Activated CD4-positive, alpha-beta T cell treated with anti-CD3 and anti-CD28 coated beads, Interleukin-2, amount 10 ng/mL, durations not matched to agents 7 days and 5 days (primary cell): ENCODE measurements at regions not wholly inside any gene's neighbourhood (a gene's known extent, or its start where the extent isn't known, plus 50 kb on each side); places are given as distances from the start of the nearest gene placed in this dataset.
"Not testable (repeated sequence)": the region's sequence is repeated elsewhere in the genome, so short reads cannot be mapped to it uniquely, and the experiment has no call there.

ENCODE experiments used
- CTCF ChIA-PET: fragments of 350-600 bp; sonication (Branson Sonifier 250); formaldehyde crosslinking; loops from one replicate; lab custom pipeline; 2021; ENCODE audit warnings: antibody characterized with exemption; lab: Charles Lee
- POLR2A ChIA-PET: fragments of 350-600 bp; sonication (Branson Sonifier 250); formaldehyde crosslinking; loops from one replicate; lab custom pipeline; 2021; ENCODE audit warnings: antibody characterized with exemption; lab: Charles Lee
- DNase-seq: peaks from one replicate; pipeline ENCODE4 v3.0.0-alpha.2; 2020
- H3K27ac Mint-ChIP-seq: one replicate; pipeline ENCODE4 v1.8.0; 2021; ENCODE audit warnings: mild to moderate bottlenecking, moderate library complexity, mixed read lengths
- H3K27me3 Mint-ChIP-seq: one replicate; pipeline ENCODE4 v1.8.0; 2021; ENCODE audit warnings: mixed read lengths
- H3K36me3 Mint-ChIP-seq: one replicate; pipeline ENCODE4 v1.8.0; 2021; ENCODE audit warnings: low read depth, mixed read lengths
- H3K4me1 Mint-ChIP-seq: one replicate; pipeline ENCODE4 v1.8.0; 2021; ENCODE audit warnings: mixed read lengths
- H3K4me3 Mint-ChIP-seq: one replicate; pipeline ENCODE4 v1.8.0; 2021; ENCODE audit warnings: mild to moderate bottlenecking, moderate library complexity, mixed read lengths
- H3K9me3 Mint-ChIP-seq: one replicate; pipeline ENCODE4 v1.8.0; 2021; ENCODE audit warnings: mixed read lengths

DNA sequence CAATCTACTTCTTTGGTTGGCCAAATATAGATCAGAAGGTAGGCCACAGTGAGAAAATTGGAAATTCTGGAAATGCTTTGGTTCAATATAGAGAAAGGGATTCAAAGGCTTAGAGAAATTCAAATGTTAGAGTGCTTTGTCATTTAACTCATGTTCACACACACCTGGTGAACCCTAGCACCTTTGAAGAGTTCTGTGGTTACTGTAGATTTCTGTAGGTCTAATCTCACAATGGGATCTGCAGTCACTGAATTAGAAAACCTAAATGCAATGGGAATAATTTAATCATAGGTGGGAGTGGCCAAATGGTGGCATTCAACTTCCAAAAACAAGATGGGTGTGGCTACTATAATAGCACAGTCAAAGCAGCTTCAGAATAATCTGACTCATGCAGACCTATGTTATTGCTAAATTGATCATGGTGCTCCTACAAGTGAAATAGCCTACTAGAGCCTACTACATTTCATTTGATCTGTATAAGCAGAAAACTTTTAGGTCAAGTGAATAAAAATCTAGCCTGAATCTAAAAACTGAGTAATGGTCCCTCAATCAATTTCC lies 1152.9 kb downstream of the PCDH9 start:
- CTCF ChIA-PET = no interaction called here
- Mint-ChIP-seq H3K9me3 (no peaks in the 10 kb centered on the region), H3K27me3 (no peaks in the 10 kb centered on the region)

DNA sequence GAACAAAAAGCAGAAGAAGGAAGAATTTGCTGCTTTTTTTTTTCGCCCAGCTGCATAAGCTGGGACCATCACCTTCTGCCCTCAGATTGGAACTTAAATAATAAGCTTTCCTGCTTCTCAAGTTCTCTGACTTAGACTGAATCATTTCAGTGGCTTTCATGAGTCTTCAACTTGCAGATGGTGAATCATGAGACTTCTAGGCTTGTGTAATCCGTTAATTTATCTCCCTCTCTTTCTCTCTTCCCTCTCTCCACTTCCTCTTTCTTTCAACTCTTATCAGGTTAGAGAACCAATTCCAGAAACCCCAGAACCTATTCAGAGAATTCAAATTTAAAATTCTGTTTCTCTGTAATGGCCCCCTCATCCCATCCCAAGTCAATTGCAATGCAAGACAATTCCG lies 1153.7 kb downstream of the PCDH9 start:
- Mint-ChIP-seq H3K27ac (no peak overlapping the region), H3K4me3 (no peak overlapping the region), H3K9me3 (no peaks in the 10 kb centered on the region), H3K4me1 (no peaks in the 10 kb centered on the region), H3K36me3 (no peaks in the 10 kb centered on the region), H3K27me3 (no peaks in the 10 kb centered on the region)
- no peak for DNase-seq
- ChIA-PET CTCF (no interaction called here), POLR2A (no interaction called here)

More for the DNA sequence above, 1152.9 kb downstream of the PCDH9 start:
- no peak overlapping the region for H3K27ac Mint-ChIP-seq
- no peaks in the 10 kb centered on the region for H3K4me1 Mint-ChIP-seq
- no peak overlapping the region for H3K4me3 Mint-ChIP-seq
- no peak for DNase-seq
- POLR2A ChIA-PET = no interaction called here
- no peaks in the 10 kb centered on the region for H3K36me3 Mint-ChIP-seq

DNA sequence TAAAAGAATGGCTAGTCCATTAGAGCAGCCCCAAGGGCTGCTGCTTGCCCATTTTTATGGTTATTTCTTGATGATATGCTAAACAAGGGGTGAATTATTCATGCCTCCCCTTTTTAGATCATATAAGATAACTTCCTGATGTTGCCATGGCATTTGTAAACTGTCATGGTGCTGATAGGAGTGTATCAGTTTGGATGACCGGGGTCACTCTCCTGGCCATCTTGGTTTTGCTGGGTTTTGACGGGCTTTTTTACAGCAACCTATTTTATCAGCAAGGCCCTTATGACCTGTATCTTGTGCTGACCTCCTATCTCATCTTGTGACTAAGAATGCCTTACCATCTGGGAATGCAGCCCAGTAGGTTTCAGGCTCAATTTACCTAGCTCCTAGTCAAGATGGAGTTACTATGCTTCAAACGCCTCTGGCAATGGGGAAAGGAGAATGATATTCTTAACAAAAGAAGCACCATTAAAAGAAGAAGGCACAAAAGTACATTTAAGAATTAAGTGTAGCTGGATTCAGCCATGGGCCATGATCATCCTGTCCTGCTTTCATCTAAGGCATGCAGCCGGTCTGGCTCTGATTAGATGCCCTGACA lies 1156.0 kb downstream of the PCDH9 start:
- ChIA-PET POLR2A (no interaction called here), CTCF (no interaction called here)
- H3K27me3 Mint-ChIP-seq = no peaks in the 10 kb centered on the region
- H3K4me3 Mint-ChIP-seq = no peak overlapping the region
- no peaks in the 10 kb centered on the region for H3K9me3 Mint-ChIP-seq
- no peak for DNase-seq
- H3K36me3 Mint-ChIP-seq = no peaks in the 10 kb centered on the region
- H3K27ac Mint-ChIP-seq = no peak overlapping the region
- H3K4me1 Mint-ChIP-seq = no peaks in the 10 kb centered on the region

DNA sequence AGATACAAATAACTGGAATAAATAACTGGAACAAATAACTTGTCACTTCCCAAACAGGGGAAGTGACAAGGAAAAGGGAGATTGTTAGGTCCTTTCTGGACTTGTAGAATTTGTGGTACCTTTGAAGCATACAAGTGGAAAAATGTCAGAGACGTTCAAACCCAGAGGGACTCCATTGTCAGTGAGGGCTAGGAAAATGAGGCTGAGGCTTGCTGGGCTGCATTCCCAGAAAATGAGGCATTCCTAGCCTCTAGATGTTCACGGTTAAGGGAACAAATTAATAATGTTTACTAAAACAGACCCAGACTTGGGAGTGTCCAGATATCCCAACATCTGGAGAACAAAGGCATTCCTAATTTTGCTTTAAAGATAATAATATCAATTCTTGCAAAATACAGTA lies 1158.0 kb downstream of the PCDH9 start:
- H3K9me3 Mint-ChIP-seq, POLR2A ChIA-PET, H3K27me3 Mint-ChIP-seq: not testable (repeated sequence)

DNA sequence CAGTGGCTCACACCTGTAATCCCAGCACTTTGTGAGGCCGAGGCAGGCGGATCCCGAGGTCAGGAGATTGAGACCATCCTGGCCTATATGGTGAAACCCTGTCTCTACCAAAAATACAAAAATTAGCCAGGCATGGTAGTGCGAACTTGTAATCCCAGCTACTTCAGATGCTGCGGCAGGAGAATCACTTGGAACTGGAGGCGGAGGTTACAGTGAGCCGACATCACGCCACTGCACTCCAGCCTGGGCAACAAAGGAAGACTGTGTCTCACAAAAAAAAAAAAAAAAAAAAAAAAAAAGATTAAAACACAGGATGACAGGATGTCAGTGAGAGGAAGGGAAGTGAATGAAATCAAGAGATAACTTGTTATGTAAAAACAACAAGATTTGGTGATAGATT lies 1158.5 kb downstream of the PCDH9 start:
- Mint-ChIP-seq H3K36me3 (no peaks in the 10 kb centered on the region), H3K4me3 (no peak overlapping the region), H3K27me3 (no peaks in the 10 kb centered on the region), H3K9me3 (no peaks in the 10 kb centered on the region), H3K4me1 (no peaks in the 10 kb centered on the region), H3K27ac (no peak overlapping the region)
- DNase-seq = no peak
- ChIA-PET POLR2A (no interaction called here), CTCF (no interaction called here)

More for the DNA sequence above, 1158.0 kb downstream of the PCDH9 start:
- H3K4me3 Mint-ChIP-seq, H3K36me3 Mint-ChIP-seq, DNase-seq, CTCF ChIA-PET, H3K27ac Mint-ChIP-seq, H3K4me1 Mint-ChIP-seq: not testable (repeated sequence)

DNA sequence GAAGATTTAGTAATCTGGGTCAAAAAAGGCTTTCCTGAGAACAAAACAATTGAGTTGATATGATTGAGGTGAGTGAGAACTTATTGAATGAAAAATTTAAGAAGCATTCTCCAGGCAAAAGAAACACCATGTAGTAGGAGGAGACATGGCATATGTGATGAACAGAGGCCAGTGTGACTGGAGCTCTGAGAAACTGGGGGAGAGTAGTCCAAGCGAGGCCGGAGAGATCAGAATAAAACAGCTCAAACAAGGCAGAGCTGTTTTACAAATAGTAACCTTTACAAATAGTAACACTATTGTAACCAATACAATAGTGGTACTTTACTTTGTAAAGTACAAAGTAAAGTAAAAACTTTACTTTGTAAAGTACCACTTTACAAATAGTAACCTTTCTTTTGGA lies 1159.1 kb downstream of the PCDH9 start:
- no peak for DNase-seq
- Mint-ChIP-seq H3K27ac (no peak overlapping the region), H3K4me3 (no peak overlapping the region), H3K36me3 (no peaks in the 10 kb centered on the region), H3K4me1 (no peaks in the 10 kb centered on the region), H3K27me3 (no peaks in the 10 kb centered on the region), H3K9me3 (no peaks in the 10 kb centered on the region)
- ChIA-PET POLR2A (no interaction called here), CTCF (no interaction called here)

DNA sequence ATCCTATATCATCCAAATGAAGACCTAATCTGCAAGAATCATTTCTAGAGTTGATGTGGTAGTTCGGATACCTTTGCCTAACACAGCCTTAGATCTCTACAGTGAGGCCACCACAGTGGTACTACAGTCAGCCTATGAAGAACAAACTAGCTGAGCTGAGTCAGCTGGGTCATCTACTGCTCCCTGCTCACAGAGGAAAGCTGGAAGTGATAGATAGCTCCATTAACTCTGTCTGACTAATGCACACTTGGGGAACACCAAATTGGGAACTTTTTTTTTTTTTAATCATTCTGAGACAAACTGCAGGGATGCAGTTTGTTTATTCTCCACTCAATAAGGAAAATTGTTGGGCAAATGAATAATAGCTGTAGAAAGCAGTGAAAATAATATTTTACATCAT lies 1160.6 kb downstream of the PCDH9 start:
- Mint-ChIP-seq H3K4me3 (no peak overlapping the region), H3K36me3 (no peaks in the 10 kb centered on the region), H3K9me3 (no peaks in the 10 kb centered on the region), H3K27me3 (no peaks in the 10 kb centered on the region), H3K27ac (no peak overlapping the region), H3K4me1 (no peaks in the 10 kb centered on the region)
- no peak for DNase-seq
- POLR2A ChIA-PET = interaction anchor here (0.7 kb wide), 1 partner anchor 266 kb away, joined by 8 read pairs; no protein-coding TSS in a partner anchor
- CTCF ChIA-PET = interaction anchor here (0.7 kb wide), 1 partner anchor 9 kb away, joined by 3 read pairs; no protein-coding TSS in a partner anchor

DNA sequence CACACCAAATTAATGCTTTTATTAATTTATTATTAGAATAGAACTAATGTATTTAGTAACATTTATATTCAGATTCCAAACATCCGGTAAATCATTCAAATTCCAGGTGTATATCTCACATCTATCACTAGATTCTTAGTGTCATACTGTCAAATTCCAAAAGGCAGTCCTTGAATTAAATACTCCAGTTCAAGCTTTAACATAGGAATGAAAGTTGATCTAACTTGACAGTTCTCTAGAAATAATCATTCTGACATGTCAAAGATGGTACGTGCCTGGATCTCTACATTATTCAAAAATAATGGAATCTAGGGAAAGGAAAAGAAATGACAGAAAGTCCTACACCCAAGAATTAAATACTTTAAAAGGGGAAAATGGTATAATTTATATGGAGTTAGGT lies 1161.5 kb downstream of the PCDH9 start:
- no peak for DNase-seq
- Mint-ChIP-seq H3K4me1 (no peaks in the 10 kb centered on the region), H3K27ac (no peak overlapping the region), H3K27me3 (no peaks in the 10 kb centered on the region), H3K36me3 (no peaks in the 10 kb centered on the region), H3K4me3 (no peak overlapping the region), H3K9me3 (no peaks in the 10 kb centered on the region)
- ChIA-PET CTCF (no interaction called here), POLR2A (no interaction called here)

DNA sequence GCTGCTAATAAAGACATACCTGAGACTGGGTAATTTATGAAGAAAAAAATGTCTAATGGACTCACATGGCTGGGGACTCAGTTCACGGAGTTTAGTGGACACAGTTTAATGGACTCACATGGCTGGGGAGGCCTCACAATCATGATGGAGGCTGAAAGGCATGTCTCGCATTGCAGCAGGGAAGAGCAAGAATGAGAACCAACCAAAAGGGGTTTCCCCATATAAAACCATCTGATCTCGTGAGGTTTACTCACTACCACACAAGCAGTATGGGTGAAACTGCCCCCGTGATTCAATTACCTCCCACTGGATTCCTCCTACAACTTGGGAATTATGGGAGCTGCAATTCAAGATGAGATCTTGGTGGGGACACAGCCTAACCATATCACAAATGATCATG lies 1181.2 kb downstream of the PCDH9 start:
- Mint-ChIP-seq H3K36me3 (no peaks in the 10 kb centered on the region), H3K9me3 (no peaks in the 10 kb centered on the region), H3K4me1 (no peaks in the 10 kb centered on the region), H3K27ac (no peak overlapping the region), H3K27me3 (no peaks in the 10 kb centered on the region), H3K4me3 (no peak overlapping the region)
- ChIA-PET POLR2A (no interaction called here), CTCF (no interaction called here)
- DNase-seq = no peak

DNA sequence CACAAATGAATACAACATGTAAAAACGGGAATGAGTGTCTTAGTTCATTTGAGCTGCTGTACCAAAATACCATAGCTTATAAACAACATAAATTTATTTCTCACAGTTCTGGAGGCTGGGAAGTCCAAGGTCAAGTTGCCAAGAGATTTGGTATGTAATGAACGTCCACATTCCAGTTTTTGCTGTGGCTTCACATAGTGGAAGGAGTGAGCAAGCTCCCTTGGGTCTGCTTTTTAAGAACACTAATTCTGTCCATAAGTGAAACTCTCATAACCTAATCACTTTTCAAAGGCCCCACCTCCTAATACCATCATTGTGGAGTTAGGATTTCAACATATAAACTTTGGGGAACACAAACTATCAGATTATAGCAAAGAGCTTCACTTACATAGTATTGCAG lies 1189.6 kb downstream of the PCDH9 start:
- ChIA-PET CTCF (no interaction called here), POLR2A (no interaction called here)
- no peak overlapping the region for H3K27ac Mint-ChIP-seq
- no peaks in the 10 kb centered on the region for H3K36me3 Mint-ChIP-seq
- no peaks in the 10 kb centered on the region for H3K4me1 Mint-ChIP-seq
- no peaks in the 10 kb centered on the region for H3K9me3 Mint-ChIP-seq
- no peaks in the 10 kb centered on the region for H3K27me3 Mint-ChIP-seq
- DNase-seq = no peak
- no peak overlapping the region for H3K4me3 Mint-ChIP-seq

DNA sequence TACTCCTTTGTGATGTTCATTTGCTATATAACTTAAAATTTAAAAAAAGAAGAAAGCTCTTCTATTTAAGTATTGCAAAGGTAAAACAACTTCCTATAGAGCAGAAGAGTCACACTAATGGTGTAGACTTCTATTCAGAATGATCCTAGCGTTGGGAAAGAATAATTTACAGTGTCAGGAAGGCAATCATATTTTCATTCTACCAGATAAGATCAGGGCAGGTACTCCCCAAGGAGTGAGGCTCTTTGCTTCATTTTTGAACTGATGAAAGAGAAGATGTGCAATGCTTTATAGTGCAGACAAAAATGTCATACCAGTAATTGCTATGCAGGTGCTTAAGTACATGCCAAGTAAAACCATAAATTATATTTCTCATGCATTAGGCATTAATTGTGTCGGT lies 1193.0 kb downstream of the PCDH9 start:
- H3K4me3 Mint-ChIP-seq = no peak overlapping the region
- POLR2A ChIA-PET = no interaction called here

DNA sequence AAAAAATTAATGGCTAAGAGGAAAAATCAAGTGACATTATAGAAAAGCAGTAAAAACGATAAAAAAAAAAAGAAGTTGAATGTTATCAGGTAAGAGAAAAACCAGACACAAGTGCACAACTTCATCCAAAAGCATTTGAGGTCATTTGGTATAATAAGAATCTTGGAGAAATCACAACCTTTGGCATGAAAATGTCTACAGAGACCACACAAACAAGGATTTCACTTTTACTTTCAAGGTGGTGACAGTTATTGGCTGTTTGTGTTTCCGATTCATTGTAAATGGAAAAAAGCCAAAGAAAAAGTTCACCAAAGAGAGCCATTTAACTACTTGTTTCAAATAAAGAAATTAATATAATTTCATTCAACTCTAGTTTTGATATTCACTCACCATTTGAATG lies 1193.5 kb downstream of the PCDH9 start:
- POLR2A ChIA-PET = no interaction called here
- Mint-ChIP-seq H3K4me1 (no peaks in the 10 kb centered on the region), H3K4me3 (no peak overlapping the region), H3K9me3 (no peaks in the 10 kb centered on the region), H3K27ac (no peak overlapping the region), H3K36me3 (no peaks in the 10 kb centered on the region), H3K27me3 (no peaks in the 10 kb centered on the region)
- CTCF ChIA-PET = no interaction called here
- no peak for DNase-seq

More for the DNA sequence above, 1193.0 kb downstream of the PCDH9 start:
- Mint-ChIP-seq H3K27ac (no peak overlapping the region), H3K36me3 (no peaks in the 10 kb centered on the region), H3K9me3 (no peaks in the 10 kb centered on the region), H3K27me3 (no peaks in the 10 kb centered on the region), H3K4me1 (no peaks in the 10 kb centered on the region)
- CTCF ChIA-PET = no interaction called here
- no peak for DNase-seq

DNA sequence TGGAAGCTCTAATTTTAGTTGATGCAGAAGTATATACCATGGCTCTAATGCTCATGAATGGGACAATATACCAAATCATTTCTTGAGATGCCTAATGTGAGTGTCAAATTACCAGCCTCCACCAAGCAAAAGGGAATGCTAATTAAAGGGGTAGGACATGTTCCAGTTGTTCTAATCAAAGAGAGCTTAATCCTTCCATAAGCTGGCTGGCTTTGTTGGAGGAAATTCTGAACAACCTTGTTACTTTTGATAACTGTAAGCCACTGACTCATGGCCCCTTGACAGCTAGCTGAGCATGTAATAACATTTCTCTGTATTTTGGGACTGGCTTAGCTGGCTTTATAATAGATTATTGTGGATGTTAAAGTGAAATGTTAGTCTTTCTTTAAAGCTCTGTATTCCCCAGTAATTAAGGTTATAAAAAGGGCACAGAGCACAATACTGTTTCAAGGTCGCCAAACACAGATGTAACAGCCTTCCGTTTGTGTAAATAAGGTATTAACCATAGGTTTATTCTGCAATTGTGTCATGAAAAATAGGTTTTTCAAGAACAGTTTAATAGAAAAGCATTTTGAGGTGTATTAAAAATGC lies 1194.0 kb downstream of the PCDH9 start:
- Mint-ChIP-seq H3K4me3 (no peak overlapping the region), H3K27ac (no peak overlapping the region), H3K36me3 (no peaks in the 10 kb centered on the region), H3K9me3 (no peaks in the 10 kb centered on the region), H3K27me3 (no peaks in the 10 kb centered on the region), H3K4me1 (no peaks in the 10 kb centered on the region)
- DNase-seq = no peak
- POLR2A ChIA-PET = no interaction called here
- CTCF ChIA-PET = no interaction called here

DNA sequence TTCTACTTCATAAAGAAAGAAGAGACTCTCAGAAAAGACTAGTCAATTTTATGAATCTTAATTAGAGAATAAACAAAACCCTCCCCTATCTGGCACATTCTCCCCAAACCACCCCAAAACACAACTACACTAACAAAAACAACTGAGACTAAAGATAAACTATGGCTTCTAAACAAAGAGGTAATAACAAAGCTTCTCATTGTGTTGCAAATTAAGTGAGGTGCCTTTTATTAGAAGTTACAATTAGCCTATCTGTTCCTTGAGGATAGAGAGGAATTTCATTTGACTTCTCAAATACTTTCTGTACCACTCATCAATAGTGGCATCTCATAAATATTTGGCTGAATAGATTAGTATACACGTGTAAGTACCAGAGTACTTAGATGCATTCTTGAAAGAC lies 1196.2 kb downstream of the PCDH9 start:
- H3K4me1 Mint-ChIP-seq = no peaks in the 10 kb centered on the region
- CTCF ChIA-PET = no interaction called here

More for the DNA sequence above, 1196.2 kb downstream of the PCDH9 start:
- Mint-ChIP-seq H3K27me3 (no peaks in the 10 kb centered on the region), H3K27ac (no peak overlapping the region), H3K36me3 (no peaks in the 10 kb centered on the region), H3K4me3 (no peak overlapping the region), H3K9me3 (no peaks in the 10 kb centered on the region)
- POLR2A ChIA-PET = no interaction called here
- no peak for DNase-seq
